Trophoblast cell (in vitro differentiated cells and primary cell): ENCODE measurements at regions not wholly inside any gene's neighbourhood (a gene's known extent, or its start where the extent isn't known, plus 50 kb on each side); places are given as distances from the start of the nearest gene placed in this dataset.

Experiments
- DNase-seq, 2 donors: peaks; one replicate each; pipeline ENCODE4 v3.0.0-alpha.2; 2016
- H2AFZ ChIP-seq: 2 replicates; pipeline ENCODE4 v1.6.1; 2013; ENCODE audit warnings: low read length, moderate library complexity, mild to moderate bottlenecking; ENCODE audit not compliant: insufficient read depth, poor library complexity
- H2AK5ac ChIP-seq: 2 replicates; pipeline ENCODE4 v1.6.1; 2013; ENCODE audit warnings: mild to moderate bottlenecking, low read length
- H2BK120ac ChIP-seq: 2 replicates; pipeline ENCODE4 v1.6.1; 2013; ENCODE audit warnings: low read length, mild to moderate bottlenecking, moderate library complexity; ENCODE audit not compliant: insufficient read depth, poor library complexity
- H2BK12ac ChIP-seq: 2 replicates; pipeline ENCODE4 v1.6.1; 2013; ENCODE audit warnings: mild to moderate bottlenecking, low read length, moderate library complexity
- H2BK5ac ChIP-seq: 2 replicates; pipeline ENCODE4 v1.6.1; 2013; ENCODE audit warnings: low read length, low read depth, moderate library complexity, mild to moderate bottlenecking; ENCODE audit not compliant: poor library complexity
- H3K14ac ChIP-seq: 2 replicates; pipeline ENCODE4 v1.6.1; 2013; ENCODE audit warnings: mild to moderate bottlenecking, low read length
- H3K18ac ChIP-seq: 2 replicates; pipeline ENCODE4 v1.6.1; 2013; ENCODE audit warnings: mild to moderate bottlenecking, low read length
- H3K23ac ChIP-seq: 2 replicates; pipeline ENCODE4 v1.6.1; 2013; ENCODE audit warnings: low read length
- H3K27ac ChIP-seq: 2 replicates; pipeline ENCODE4 v1.5.1; 2013; ENCODE audit warnings: low read depth, mild to moderate bottlenecking, inconsistent platforms, low read length, moderate library complexity
- H3K27me3 ChIP-seq: 2 replicates; pipeline ENCODE4 v1.6.1; 2013; ENCODE audit warnings: inconsistent platforms, mild to moderate bottlenecking, low read length, moderate library complexity; ENCODE audit not compliant: insufficient read depth
- H3K36me3 ChIP-seq, 2 experiments: 1 replicate in 1 of 2; 2 replicates in 1 of 2; pipeline ENCODE4 v1.6.1; 2013; ENCODE audit warnings: low read length in 2 of 2, mild to moderate bottlenecking in 2 of 2, moderate library complexity in 1 of 2; ENCODE audit not compliant: insufficient read depth in 2 of 2, control insufficient read depth in 1 of 2
- H3K4ac ChIP-seq: 2 replicates; pipeline ENCODE4 v1.6.1; 2013; ENCODE audit warnings: low read depth, mild to moderate bottlenecking, low read length, moderate library complexity
- H3K4me1 ChIP-seq, 2 experiments: 1 replicate in 1 of 2; 2 replicates in 1 of 2; pipeline ENCODE4 v1.6.1; 2013; ENCODE audit warnings: low read length in 2 of 2, mild to moderate bottlenecking in 2 of 2, moderate library complexity in 1 of 2; ENCODE audit not compliant: insufficient read depth in 2 of 2, control insufficient read depth in 1 of 2
- H3K4me2 ChIP-seq: 2 replicates; pipeline ENCODE4 v1.6.1; 2013; ENCODE audit warnings: inconsistent platforms, mild to moderate bottlenecking, low read length, moderate library complexity
- H3K4me3 ChIP-seq: 2 replicates; pipeline ENCODE4 v1.5.1; 2013; ENCODE audit warnings: mild to moderate bottlenecking, low read depth, low read length, inconsistent platforms
- H3K79me1 ChIP-seq: one replicate; pipeline ENCODE4 v1.6.1; 2013; ENCODE audit warnings: low read length
- H3K79me2 ChIP-seq: 2 replicates; pipeline ENCODE4 v1.6.1; 2013; ENCODE audit warnings: low read length, mild to moderate bottlenecking; ENCODE audit not compliant: control insufficient read depth, insufficient read depth, poor library complexity
- H3K9ac ChIP-seq: 2 replicates; pipeline ENCODE4 v1.6.1; 2013; ENCODE audit warnings: mild to moderate bottlenecking, low read length
- H3K9me3 ChIP-seq: 2 replicates; pipeline ENCODE4 v1.6.1; 2013; ENCODE audit warnings: low read depth, mild to moderate bottlenecking, control low read depth, inconsistent platforms, low read length; ENCODE audit not compliant: insufficient read depth
- H4K12ac ChIP-seq: 2 replicates; pipeline ENCODE4 v1.6.1; 2013; ENCODE audit warnings: low read depth, mild to moderate bottlenecking, low read length, moderate library complexity
- H4K8ac ChIP-seq: 2 replicates; pipeline ENCODE4 v1.6.1; 2013; ENCODE audit warnings: low read depth, mild to moderate bottlenecking, low read length, moderate library complexity
- H4K91ac ChIP-seq: one replicate; pipeline ENCODE4 v1.6.1; 2013; ENCODE audit warnings: low read depth, mild to moderate bottlenecking, low read length, moderate library complexity
- WGBS: extraction: QIAGEN DNeasy Blood & Tissue Kit; methylation state at CpG from one replicate; pipeline ENCODE4 v1.1.7; 2013; ENCODE audit warnings: missing lambda C conversion rate; ENCODE audit not compliant: insufficient read length, insufficient coverage; ENCODE audit errors: extremely low coverage; 5-methylcytosine and 5-hydroxymethylcytosine counted together

DNA sequence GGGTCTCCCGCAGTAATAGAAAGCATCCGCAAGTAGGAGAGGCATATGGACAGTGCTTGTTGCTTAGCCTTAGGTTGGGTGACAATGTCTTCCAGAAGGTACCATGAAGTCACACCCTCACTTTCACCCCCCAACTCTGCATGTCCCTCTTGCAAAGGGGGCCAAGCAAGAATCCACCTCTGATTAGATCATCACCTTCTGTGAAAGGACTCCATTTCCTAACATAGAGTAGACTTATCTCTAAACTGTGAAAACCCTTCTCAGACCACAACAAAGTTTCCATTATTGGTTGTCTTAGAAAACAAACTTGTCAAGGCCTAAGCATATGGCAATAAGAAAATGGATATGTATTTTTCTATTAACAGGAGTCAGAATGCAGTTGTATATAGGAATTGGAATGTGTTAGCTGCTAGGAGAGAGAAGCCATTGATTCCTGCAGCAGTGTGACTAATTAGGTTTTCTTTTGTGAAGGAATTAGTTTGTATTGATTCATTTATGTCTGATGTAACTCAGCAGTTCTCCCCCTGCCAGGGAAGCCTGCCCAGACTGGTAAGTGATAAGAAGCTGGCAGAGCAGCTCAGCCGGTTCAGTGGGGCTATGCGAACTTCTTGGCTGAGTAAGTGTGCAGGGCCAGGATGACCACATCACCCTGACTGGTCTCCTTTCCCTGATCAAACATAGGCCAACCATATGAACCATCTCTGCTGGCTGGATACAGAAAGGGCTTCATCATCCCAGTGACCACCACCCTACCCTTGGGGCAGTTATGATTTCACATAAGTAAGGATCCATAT, 107.3 kb upstream of the CCDC196 start:
- Histone ChIP-seq H3K9me3 (no peaks in the 10 kb centered on the region), H3K18ac (no peak overlapping the region), H2BK12ac (no peak overlapping the region), H3K36me3 (no peaks in the 10 kb centered on the region), H4K12ac (no peak overlapping the region), H3K4ac (no peak overlapping the region), H3K23ac (no peak overlapping the region), H4K91ac (no peak overlapping the region), H2BK5ac (no peak overlapping the region), H3K79me1 (no peaks in the 10 kb centered on the region), H3K4me2 (no peak overlapping the region), H3K4me1 (peaks cover 0 to 2% of the 10 kb centered on the region in 2 experiments), H4K8ac (no peak overlapping the region), H3K27ac (no peak overlapping the region), H2AFZ (no peak overlapping the region), H3K9ac (no peak overlapping the region), H2AK5ac (no peak overlapping the region), H3K14ac (no peak overlapping the region), H2BK120ac (no peak overlapping the region), H3K4me3 (no peak overlapping the region), H3K27me3 (no peaks in the 10 kb centered on the region), H3K79me2 (no peaks in the 10 kb centered on the region)
- no peak for DNase-seq
- WGBS, result no CpG with 5 or more reads among the region's 4 CpGs

DNA sequence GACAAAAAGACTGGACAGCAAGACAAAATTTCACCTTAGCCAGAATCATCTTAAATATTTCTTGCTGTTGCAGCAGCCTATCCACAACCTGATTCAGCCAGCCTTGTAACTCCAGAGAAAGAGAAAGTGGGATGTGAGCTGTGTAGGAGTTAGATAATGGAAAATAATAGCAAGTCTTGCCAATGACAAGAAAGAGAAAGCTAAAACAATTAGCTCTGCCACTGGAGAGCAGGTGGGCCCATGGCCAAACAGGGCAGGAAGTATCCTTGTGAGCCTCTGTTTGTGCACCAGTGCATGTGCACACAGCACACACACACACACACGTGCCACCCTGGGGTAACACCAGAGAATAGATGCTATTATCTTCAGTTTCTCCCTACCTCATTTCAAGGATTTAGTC, 106.0 kb upstream of the CCDC196 start:
- no peak overlapping the region for H3K4ac ChIP-seq
- peaks cover 0 to 2% of the 10 kb centered on the region in 2 experiments for H3K4me1 ChIP-seq
- no peaks in the 10 kb centered on the region for H3K27me3 ChIP-seq
- no peak overlapping the region for H4K91ac ChIP-seq
- DNase-seq, result no peak
- H2BK120ac ChIP-seq, result no peak overlapping the region
- H4K12ac ChIP-seq, result no peak overlapping the region
- H3K79me1 ChIP-seq, result no peaks in the 10 kb centered on the region
- no CpG with 5 or more reads among the region's 1 CpG for WGBS
- no peaks in the 10 kb centered on the region for H3K36me3 ChIP-seq
- H3K9ac ChIP-seq, result no peak overlapping the region
- H3K79me2 ChIP-seq, result no peaks in the 10 kb centered on the region
- no peak overlapping the region for H2BK5ac ChIP-seq
- H3K18ac ChIP-seq, result no peak overlapping the region
- H4K8ac ChIP-seq, result no peak overlapping the region
- no peak overlapping the region for H3K14ac ChIP-seq
- no peak overlapping the region for H3K4me3 ChIP-seq
- H3K9me3 ChIP-seq, result no peaks in the 10 kb centered on the region
- no peak overlapping the region for H3K4me2 ChIP-seq
- H3K23ac ChIP-seq, result no peak overlapping the region
- H2AFZ ChIP-seq, result no peak overlapping the region
- no peak overlapping the region for H2AK5ac ChIP-seq
- H2BK12ac ChIP-seq, result no peak overlapping the region
- H3K27ac ChIP-seq, result no peak overlapping the region

DNA sequence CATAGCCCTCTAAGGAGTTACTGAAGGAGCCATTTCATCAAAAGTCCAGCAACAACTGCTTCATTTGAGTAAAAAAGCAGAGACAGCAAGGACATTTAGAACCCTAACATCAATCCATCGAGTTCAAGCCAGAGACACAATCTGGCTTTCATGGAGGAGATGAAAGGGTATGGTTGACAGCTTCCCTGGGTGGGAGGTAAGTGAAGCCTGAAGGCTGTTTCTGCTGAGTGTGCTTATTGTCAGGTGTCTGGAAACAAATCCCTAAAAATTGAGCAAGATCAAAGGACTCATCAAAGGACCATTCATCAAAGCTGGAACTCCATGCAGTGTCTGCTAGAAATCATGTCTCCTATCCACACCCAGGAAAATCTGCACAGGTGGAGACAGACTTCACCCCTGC, 104.4 kb upstream of the CCDC196 start:
- Histone ChIP-seq H3K79me1 (no peaks in the 10 kb centered on the region), H3K79me2 (no peaks in the 10 kb centered on the region), H2AFZ (no peak overlapping the region), H3K4ac (no peak overlapping the region), H4K91ac (no peak overlapping the region), H2BK5ac (no peak overlapping the region), H3K36me3 (no peaks in the 10 kb centered on the region), H4K12ac (no peak overlapping the region), H3K4me2 (no peak overlapping the region), H3K23ac (no peak overlapping the region), H3K27me3 (no peaks in the 10 kb centered on the region), H3K27ac (no peak overlapping the region), H3K9ac (no peak overlapping the region), H3K9me3 (no peaks in the 10 kb centered on the region), H3K4me3 (no peak overlapping the region), H3K18ac (no peak overlapping the region), H2AK5ac (no peak overlapping the region), H3K4me1 (peaks cover 0 to 2% of the 10 kb centered on the region in 2 experiments), H3K14ac (no peak overlapping the region), H2BK120ac (no peak overlapping the region), H4K8ac (no peak overlapping the region), H2BK12ac (no peak overlapping the region)
- no CpG with 5 or more reads among the region's 1 CpG for WGBS
- no peak for DNase-seq

DNA sequence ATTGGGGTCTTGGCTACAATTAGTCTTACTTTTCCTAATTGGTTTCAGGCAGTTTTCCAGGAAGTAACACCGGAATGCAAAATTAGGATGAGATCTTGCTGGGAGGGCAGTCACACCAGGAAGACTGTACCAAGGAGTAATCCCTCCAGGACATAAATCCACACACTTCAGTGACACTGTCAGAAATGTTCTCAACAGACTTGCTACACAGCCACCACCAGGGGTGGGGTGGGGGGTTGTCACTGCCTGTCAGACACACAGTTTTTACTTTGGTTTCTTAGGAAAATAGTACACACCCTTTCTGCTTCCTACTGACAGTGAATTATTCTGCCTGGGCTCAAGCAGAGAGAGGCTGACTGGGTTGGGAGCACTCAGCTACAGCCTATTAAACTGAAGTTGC, 102.9 kb upstream of the CCDC196 start:
- Histone ChIP-seq H3K18ac (no peak overlapping the region), H3K79me2 (no peaks in the 10 kb centered on the region), H3K27me3 (no peaks in the 10 kb centered on the region), H4K8ac (no peak overlapping the region), H2BK12ac (no peak overlapping the region), H2AK5ac (no peak overlapping the region), H3K4me2 (no peak overlapping the region), H3K36me3 (no peaks in the 10 kb centered on the region), H3K4ac (no peak overlapping the region), H2BK5ac (no peak overlapping the region), H3K4me1 (peaks cover 0 to 2% of the 10 kb centered on the region in 2 experiments), H3K14ac (no peak overlapping the region), H3K79me1 (no peaks in the 10 kb centered on the region), H4K12ac (no peak overlapping the region), H2AFZ (no peak overlapping the region), H3K9me3 (no peaks in the 10 kb centered on the region), H3K9ac (no peak overlapping the region), H4K91ac (no peak overlapping the region), H3K27ac (no peak overlapping the region), H2BK120ac (no peak overlapping the region), H3K4me3 (no peak overlapping the region), H3K23ac (no peak overlapping the region)
- no CpG with 5 or more reads among the region's 1 CpG for WGBS
- DNase-seq, result no peak
